Pons (tissue), 1 donor: ENCODE measurements at regions not wholly inside any gene's neighbourhood (a gene's known extent, or its start where the extent isn't known, plus 50 kb on each side); places are given as distances from the start of the nearest gene placed in this dataset.

Experiments used
- DNase-seq: peaks from one replicate; pipeline ENCODE4 v3.0.0-alpha.2; 2016; ENCODE audit warnings: low spot score

DNA sequence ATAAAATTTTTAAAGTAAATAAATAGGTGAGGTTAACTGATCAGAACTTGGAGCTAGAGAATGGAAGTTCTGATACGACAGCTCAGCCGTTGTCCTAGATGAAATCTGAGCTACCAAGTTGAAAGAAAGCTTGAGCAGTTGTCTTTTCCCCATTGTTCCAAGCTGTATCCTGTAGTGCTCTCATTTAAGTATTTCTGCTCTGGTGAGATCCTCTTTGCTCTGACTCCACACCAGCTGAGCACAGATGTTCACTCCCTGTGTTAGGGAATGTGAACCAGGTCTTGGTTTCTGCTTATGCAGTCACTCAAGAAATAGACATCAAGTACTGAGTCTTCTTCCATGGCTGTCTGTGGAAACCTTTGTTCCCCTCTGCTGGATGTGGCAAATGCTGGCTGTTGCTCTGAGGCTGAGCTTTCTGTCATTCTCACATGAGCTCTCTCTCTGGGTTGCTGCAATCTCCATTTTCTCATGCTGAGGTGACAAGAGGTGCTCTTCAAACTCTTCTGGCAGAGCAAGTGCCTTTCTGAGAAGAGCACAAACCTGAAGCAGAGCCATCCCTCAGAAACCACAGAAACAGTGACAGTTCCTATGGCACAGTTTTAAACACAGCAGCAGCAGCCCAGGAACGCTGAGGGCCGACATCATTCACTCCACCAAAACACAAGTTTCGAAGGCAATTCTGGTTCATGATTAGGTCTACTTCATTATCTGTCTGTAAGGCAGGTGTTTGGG lies 194.1 kb downstream of the SP3 start:
- DNase-seq, result no peak

DNA sequence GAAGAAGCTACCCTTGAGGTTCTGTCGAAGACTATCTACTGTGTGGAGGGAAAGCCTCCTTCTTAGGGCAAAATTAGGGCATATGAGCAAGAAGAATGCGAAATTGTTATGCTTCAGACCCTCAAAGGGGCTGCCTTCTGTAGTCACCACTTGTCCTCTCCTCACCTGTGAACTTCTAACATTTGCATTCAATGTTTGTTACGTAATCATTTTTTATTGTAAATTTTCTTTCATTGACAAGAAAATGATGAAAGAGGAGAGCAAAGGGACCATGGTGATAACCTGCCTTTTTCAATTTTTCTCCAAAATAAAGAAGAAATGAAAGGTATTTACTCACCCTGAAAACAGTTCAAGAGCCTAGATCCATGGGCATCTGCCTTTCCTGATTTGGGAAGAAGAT lies 193.0 kb downstream of the SP3 start:
- DNase-seq, result no peak

- no peak for DNase-seq
Measured at GRCh38 chr2:173773076-173773475, 192.1 kb downstream of the SP3 start.

- DNase-seq, result no peak
Measured at GRCh38 chr2:173775440-173775839, 189.7 kb downstream of the SP3 start.

DNA sequence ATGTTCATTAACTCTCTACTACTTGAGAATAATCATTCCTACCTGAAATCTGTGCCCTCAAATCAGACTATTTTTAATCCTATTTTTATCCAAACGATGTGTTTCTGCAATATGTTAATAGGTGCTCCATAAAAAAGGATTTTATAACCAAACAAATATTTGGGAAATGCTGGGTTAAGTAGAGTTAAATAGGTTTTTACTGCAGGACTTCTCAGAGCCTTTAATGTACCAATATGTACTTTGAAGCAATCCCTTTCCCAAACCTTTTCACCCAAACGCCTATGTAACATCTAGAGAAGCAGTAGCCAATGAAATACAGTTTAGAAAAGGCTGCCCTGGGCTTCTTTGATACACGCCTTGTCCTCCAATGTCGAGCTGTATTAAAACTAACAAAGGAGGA lies 182.5 kb downstream of the SP3 start:
- DNase-seq, result no peak

GRCh38 chr2:173783382-173783781 lies 181.8 kb downstream of the SP3 start:
- DNase-seq, result no peak

- no peak for DNase-seq
Measured at GRCh38 chr2:173785813-173786212, 179.4 kb downstream of the SP3 start.

DNA sequence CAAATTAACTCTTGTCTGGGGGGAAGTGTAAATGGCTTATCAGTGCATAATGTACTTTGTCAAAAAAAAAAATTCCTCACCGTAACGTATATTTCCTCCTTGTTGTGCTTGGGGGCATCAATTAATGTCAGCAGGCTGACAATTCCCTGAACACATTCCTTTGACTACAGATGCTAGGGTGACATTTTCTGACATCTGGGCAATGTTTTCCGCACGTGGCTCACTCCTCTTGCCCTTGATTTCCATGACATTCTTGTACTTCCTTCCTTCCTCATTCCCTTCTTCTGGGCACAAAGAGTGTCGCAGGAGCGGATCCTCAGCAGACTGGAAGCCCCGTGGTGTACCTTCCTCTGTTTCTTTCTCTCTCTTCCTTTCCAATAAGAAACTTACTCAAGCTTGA lies 173.7 kb downstream of the SP3 start:
- no peak for DNase-seq

GRCh38 chr2:173792166-173792565 lies 173.0 kb downstream of the SP3 start:
- DNase-seq, result no peak

DNA sequence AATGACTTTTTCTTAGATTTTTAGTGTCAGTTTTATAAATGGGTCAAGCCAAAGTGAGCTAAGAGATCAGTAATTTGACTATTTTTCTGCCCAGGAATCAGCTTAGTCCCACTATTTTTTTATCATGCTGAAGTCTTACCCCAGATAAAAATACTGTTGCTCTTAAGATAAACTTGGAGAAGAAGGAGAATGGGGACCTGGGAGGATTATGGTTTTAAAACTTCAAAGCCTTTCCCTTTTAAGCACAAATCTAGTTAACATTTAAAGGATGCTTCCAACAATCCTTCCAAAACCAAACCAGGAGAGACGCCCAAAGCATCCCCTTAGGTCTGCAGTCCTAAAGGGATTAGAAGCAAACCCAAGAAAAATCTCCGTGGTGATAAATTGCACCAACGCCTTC lies 172.4 kb downstream of the SP3 start:
- no peak for DNase-seq

GRCh38 chr2:173793709-173794565 lies 171.2 kb downstream of the SP3 start:
- DNase-seq, result no peak

- no peak for DNase-seq
Measured at GRCh38 chr2:173797586-173798263, 167.4 kb downstream of the SP3 start.

DNA sequence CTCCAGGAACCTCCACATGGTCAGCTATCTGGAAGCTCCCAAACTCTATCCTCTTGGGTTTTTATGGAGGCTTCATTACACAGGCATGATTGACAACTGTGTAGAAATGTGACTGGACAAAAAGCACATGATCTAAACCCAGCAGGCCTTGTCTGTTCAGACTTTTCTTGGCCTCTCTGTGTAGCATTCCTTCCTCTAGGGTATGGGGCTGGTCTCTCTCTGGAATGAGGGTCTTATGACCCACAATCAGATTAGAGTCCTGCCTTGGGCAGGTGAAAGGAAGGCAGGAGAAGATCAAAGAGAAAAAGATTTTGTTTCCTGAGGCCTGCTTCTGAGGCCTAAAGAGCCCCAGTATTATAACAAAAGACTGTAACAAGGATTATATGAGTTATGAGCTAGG lies 162.7 kb downstream of the SP3 start:
- no peak for DNase-seq

DNA sequence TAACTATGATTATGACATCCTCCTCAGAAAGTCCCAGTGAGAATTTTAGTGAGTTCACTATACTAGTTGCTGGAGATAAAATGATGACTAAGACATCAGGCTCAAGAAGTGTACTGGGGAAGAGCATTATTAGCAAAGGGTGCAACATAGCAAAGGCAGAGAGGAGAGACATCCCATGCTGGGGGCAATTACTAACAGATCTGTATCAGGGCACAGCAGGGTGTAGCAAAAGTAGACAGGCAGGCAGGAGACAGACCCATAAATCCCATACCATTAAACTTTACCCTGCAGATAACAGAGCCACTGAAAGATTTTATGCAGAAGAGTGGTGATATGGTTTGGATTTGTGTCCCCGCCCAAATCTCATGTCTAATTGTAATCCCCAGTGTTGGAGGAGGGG lies 161.7 kb downstream of the SP3 start:
- no peak for DNase-seq

DNA sequence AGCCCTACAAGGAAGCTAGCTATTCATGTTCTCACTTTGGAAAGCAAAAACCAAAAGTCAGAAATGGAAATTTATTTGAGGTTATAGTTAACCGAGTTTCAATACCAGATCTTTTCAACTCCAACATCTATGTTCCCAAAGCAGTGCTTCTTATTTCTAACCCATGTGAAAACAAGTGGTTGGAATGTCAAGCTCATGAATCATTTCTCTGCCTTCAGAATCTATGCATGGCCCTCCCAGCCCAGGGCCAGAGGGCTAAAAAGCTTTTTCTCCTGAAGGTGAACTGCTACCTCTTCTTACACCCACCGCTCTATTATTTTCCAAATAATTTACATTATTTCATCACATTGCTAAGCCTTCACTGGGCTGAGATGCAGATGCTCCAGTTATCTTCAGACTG lies 158.4 kb downstream of the SP3 start:
- no peak for DNase-seq

- no peak for DNase-seq
Measured at GRCh38 chr2:173808718-173809117, 156.5 kb downstream of the SP3 start.

GRCh38 chr2:173812321-173812720 lies 152.9 kb downstream of the SP3 start:
- no peak for DNase-seq

- no peak for DNase-seq
Measured at GRCh38 chr2:173814306-173814705, 150.9 kb downstream of the SP3 start.

GRCh38 chr2:173815772-173816171 lies 149.4 kb downstream of the SP3 start:
- no peak for DNase-seq

DNA sequence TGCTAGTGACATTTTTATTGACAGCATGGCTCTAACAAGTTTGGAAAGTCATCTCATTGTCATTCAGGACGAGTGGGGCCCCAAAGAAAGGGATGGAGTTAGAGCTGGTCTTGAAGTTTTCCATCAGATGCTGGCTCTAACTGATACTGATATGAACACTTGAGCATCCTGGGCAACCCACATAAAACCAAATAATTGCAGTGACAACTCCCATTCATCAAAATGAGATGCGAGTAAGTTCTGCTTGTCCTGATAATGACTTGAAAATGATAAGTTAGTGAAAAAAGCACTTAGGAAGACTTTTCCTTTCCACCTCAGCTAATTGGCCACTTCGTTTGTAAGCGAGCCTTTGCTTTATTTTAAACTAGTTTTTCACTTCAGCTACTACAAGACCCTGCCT lies 147.6 kb downstream of the SP3 start:
- DNase-seq, result no peak

DNA sequence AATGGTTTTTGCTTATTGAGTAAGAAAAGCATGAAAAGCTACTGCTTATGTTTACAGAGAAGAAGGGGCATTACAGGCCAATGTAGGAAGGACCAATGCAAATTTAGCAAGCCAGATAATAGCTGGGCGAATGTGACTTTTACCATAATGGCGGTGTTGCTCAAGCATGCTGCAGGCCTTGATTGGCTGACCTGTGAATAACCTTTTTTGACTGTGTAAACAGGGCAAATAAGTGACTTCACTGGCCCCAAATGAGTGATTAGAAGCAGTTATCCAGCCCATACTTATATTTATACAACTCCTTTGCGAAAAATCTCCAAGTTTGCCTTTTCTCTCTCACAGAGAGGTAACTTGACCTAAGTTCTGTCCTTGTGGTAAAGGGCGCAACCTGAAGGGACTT lies 146.9 kb downstream of the SP3 start:
- DNase-seq, result no peak

DNA sequence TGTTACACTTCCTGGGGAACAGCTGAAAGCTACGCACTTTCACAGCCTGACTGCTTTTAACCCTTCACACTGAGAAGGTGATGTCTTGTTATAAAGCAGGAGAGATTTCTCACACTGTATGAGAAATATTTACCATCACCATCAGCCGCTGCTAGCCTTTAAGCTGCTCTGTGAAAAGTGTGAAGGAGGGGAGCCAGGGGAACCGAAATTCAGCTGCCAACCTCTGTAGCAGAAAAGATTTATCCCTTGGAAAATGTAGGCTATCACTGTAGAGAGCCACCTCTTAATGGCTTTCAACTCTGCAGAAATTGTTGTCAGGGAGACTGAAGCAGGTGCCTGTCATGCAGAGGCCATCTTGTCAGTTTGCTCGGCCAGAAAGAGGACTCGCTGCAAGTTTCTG lies 145.3 kb downstream of the SP3 start:
- no peak for DNase-seq

GRCh38 chr2:173821451-173821850 lies 143.7 kb downstream of the SP3 start:
- DNase-seq, result no peak
